GM06990 (cell line): ENCODE measurements at regions not wholly inside any gene's neighbourhood (a gene's known extent, or its start where the extent isn't known, plus 50 kb on each side); places are given as distances from the start of the nearest gene placed in this dataset.

Experiments
- DNase-seq: peaks from one replicate; pipeline ENCODE4 v3.0.0-alpha.2; 2011; ENCODE audit not compliant: insufficient read length; ENCODE audit errors: extremely low read depth
- H3K27me3 ChIP-seq: replicated peaks from 2 replicates; pipeline ENCODE4 v1.6.0; 2011; ENCODE audit warnings: low read length; ENCODE audit not compliant: control insufficient read depth, insufficient read depth
- H3K36me3 ChIP-seq: 2 replicates; pipeline ENCODE4 v1.5.1; 2011; ENCODE audit warnings: low read length; ENCODE audit not compliant: control insufficient read depth, insufficient read depth
- H3K4me3 ChIP-seq: replicated peaks from 2 replicates; pipeline ENCODE4 v1.5.1; 2011; ENCODE audit warnings: low read depth, mild to moderate bottlenecking, control low read depth, low read length
- CTCF ChIP-seq: IDR thresholded peaks from 2 replicates; pipeline ENCODE4 v1.5.1; 2011; ENCODE audit warnings: low read length, control low read depth, mild to moderate bottlenecking, inconsistent platforms; ENCODE audit not compliant: insufficient read depth, poor library complexity, severe bottlenecking

- Histone ChIP-seq H3K4me3 (no peak overlapping the region), H3K36me3 (no peaks in the 10 kb centered on the region), H3K27me3 (no peaks in the 10 kb centered on the region)
- DNase-seq: no peak
- no peak for TF ChIP-seq CTCF
Measured at GRCh38 chr12:115767916-115768315, 509.6 kb downstream of the MED13L start.

- no peak for DNase-seq
- no peak for TF ChIP-seq CTCF
- Histone ChIP-seq H3K27me3 (no peaks in the 10 kb centered on the region), H3K4me3 (no peak overlapping the region), H3K36me3 (no peaks in the 10 kb centered on the region)
Measured at GRCh38 chr12:115763982-115764621, 513.4 kb downstream of the MED13L start.

DNA sequence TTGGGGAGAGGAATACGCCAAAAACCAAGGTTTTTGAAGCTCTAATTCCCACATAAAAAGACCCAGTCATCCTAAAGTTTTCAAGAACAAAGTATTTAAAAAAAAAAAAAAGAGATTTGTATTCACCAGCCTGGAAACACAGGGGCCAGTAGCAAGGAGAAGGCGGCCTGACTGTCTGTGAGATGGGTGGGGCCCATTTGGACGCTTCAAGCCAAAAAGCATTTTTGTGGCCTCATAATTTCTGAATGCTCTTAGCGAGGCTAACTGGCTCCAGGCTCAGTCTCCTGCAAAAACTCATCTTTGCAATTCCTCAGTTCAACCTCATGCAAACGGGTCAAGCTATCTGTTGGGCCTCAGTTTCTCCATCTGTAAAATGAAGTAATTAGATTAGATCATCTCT lies 514.1 kb downstream of the MED13L start:
- Histone ChIP-seq H3K36me3 (no peaks in the 10 kb centered on the region), H3K27me3 (no peaks in the 10 kb centered on the region), H3K4me3 (no peak overlapping the region)
- DNase-seq: no peak
- TF ChIP-seq CTCF: no peak

DNA sequence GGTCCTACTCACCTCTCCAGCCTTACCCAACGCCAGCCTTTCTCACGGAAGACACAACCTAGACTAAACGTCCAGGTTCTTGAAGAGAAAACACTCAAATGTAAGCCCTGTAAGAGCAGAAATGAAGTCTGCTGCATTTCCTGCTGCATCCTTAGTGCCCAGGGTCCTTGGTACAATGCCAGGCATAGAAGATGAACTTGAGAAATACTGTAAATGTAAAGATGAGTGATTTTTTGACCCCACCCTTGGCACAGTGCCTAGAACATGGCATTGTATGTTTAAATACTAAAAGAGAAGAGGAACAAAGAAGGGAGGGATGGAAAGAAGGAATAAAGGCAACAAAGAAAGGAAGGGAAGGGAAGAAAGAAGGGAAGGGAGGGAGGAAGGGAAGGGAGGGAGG lies 514.6 kb downstream of the MED13L start:
- no peak for TF ChIP-seq CTCF
- H3K27me3 ChIP-seq: no peaks in the 10 kb centered on the region
- no peaks in the 10 kb centered on the region for H3K36me3 ChIP-seq
- H3K4me3 ChIP-seq: no peak overlapping the region
- DNase-seq: no peak

GRCh38 chr12:115761784-115762183 lies 515.7 kb downstream of the MED13L start:
- no peak for DNase-seq
- Histone ChIP-seq H3K4me3 (no peak overlapping the region), H3K27me3 (no peaks in the 10 kb centered on the region), H3K36me3 (no peaks in the 10 kb centered on the region)
- TF ChIP-seq CTCF: no peak

- no peak for DNase-seq
- Histone ChIP-seq H3K27me3 (no peaks in the 10 kb centered on the region), H3K4me3 (no peak overlapping the region), H3K36me3 (no peaks in the 10 kb centered on the region)
- TF ChIP-seq CTCF: no peak
Measured at GRCh38 chr12:115760231-115760630, 517.3 kb downstream of the MED13L start.
